ENCODE measurements at regions not wholly inside any gene's neighbourhood (a gene's known extent, or its start where the extent isn't known, plus 50 kb on each side); places are given as distances from the start of the nearest gene placed in this dataset.

- TF ChIP-seq, protein P1, sequence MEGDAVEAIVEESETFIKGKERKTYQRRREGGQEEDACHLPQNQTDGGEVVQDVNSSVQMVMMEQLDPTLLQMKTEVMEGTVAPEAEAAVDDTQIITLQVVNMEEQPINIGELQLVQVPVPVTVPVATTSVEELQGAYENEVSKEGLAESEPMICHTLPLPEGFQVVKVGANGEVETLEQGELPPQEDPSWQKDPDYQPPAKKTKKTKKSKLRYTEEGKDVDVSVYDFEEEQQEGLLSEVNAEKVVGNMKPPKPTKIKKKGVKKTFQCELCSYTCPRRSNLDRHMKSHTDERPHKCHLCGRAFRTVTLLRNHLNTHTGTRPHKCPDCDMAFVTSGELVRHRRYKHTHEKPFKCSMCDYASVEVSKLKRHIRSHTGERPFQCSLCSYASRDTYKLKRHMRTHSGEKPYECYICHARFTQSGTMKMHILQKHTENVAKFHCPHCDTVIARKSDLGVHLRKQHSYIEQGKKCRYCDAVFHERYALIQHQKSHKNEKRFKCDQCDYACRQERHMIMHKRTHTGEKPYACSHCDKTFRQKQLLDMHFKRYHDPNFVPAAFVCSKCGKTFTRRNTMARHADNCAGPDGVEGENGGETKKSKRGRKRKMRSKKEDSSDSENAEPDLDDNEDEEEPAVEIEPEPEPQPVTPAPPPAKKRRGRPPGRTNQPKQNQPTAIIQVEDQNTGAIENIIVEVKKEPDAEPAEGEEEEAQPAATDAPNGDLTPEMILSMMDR (conservative IDR thresholded peaks at IDR 0.05), result no peak
- no peak for TF ChIP-seq ZFX (IDR thresholded peaks at IDR 0.05)
These were observed 128.2 kb upstream of the SLC7A14 start for GRCh38 chr3:170714122-170714521.
